ENCODE measurements at regions not wholly inside any gene's neighbourhood (a gene's known extent, or its start where the extent isn't known, plus 50 kb on each side); places are given as distances from the start of the nearest gene placed in this dataset.

DNA sequence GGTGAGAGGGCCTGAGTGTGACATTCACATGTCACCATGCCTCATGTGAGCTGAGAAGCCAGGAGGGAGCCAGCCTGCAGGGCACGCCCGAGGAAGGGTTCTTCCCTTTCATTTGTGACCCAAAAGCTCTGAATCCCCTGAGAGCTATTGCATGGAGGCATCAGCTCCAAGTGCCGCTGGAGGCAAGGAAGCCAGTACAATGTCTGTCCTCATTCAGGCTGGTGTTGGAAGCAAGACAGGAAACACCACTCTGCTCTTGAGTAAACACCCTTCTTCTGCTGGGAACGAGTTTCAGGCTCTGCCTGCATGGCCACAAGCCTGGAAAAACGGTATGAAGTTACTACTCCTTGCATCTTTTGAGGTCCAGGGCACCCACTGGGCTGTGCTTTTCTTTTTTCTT is 83.8 kb upstream of the LARGE1 start:
- peaks cover 23% of the 10 kb centered on the region for H3K9me3 Mint-ChIP-seq
- ChIA-PET CTCF (no interaction called here), POLR2A (no interaction called here)
- H3K27me3 Mint-ChIP-seq, result no peaks in the 10 kb centered on the region
- H3K4me1 Mint-ChIP-seq, result no peaks in the 10 kb centered on the region
- no peak for DNase-seq
- H3K36me3 Mint-ChIP-seq (ENCODE audit: low read depth), result no peaks in the 10 kb centered on the region
- no peak overlapping the region for H3K4me3 Mint-ChIP-seq
- H3K27ac Mint-ChIP-seq, result no peak overlapping the region

DNA sequence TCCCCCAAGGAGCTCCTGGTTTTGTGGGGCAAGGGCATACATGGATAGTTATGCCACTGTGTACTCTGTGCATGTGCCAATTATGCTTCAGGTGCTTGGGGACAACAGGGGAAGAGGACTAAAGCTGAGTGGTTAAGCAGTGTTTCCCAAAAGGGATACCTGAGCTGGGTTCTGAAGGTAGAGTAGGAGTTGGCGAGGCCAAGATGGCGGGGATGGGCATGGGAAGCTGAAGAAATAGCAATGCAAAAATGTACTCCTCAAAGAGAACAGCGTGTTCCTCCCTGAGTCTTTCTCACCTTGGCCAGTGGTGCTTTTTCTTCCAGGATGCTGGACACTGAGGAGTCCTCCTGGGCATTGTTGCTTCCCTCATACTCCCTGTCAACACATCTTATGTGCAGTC is 90.0 kb upstream of the LARGE1 start:
- no peak for DNase-seq
- no peaks in the 10 kb centered on the region for H3K4me1 Mint-ChIP-seq
- ChIA-PET POLR2A (no interaction called here), CTCF (no interaction called here)
- H3K27ac Mint-ChIP-seq, result no peak overlapping the region
- peaks cover 32% of the 10 kb centered on the region for H3K9me3 Mint-ChIP-seq
- H3K4me3 Mint-ChIP-seq, result no peak overlapping the region
- no peaks in the 10 kb centered on the region for H3K36me3 Mint-ChIP-seq (ENCODE audit: low read depth)
- no peaks in the 10 kb centered on the region for H3K27me3 Mint-ChIP-seq

DNA sequence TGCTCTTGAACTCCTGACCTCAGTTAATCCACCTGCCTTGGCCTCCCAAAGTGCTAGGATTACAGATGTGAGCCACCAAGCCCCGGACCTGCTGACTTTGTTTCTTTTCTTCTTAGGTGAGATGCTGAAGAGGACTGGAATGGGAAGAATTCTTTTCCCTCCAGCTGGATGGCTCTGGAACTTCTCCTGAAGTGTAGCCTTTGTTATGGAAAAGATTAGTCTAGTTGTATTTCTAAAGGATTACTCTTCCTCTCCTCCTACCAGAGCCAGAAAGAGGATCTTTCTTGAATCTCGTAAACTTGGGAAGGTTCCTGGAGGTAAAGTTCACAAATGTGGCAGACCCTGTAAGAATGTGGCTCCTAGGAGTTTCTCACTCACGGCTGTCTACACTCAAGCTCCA is 95.4 kb upstream of the LARGE1 start:
- H3K36me3 Mint-ChIP-seq (ENCODE audit: low read depth), result no peaks in the 10 kb centered on the region
- no peak overlapping the region for H3K4me3 Mint-ChIP-seq
- POLR2A ChIA-PET, result no interaction called here
- H3K27ac Mint-ChIP-seq, result no peak overlapping the region
- CTCF ChIA-PET, result no interaction called here
- no peak for DNase-seq
- H3K27me3 Mint-ChIP-seq, result no peaks in the 10 kb centered on the region
- no peaks in the 10 kb centered on the region for H3K4me1 Mint-ChIP-seq
- peaks cover 27% of the 10 kb centered on the region for H3K9me3 Mint-ChIP-seq

DNA sequence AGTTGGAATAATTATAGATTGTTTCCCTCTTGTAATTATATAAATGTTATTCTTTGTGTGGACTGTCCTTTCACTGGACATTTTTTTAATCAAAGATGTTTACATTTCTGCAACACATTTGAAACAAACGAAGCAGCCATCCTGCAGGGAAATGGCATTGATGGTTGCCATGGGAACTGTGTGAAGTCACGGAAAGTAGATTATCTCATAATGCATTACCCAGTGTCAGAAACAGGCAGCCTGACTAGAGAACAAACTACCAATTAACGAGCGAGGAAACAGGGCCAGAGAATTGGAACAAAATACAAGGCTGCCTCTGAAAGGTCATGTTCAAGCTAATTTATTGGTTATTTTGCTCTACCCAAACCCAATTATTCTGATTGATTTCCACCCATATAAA is 96.9 kb upstream of the LARGE1 start:
- no peaks in the 10 kb centered on the region for H3K27me3 Mint-ChIP-seq
- CTCF ChIA-PET, result interaction anchor here (0.6 kb wide), 1 partner anchor 1988 kb away, joined by 3 read pairs; no protein-coding TSS in a partner anchor
- no peak overlapping the region for H3K4me3 Mint-ChIP-seq
- DNase-seq, result no peak
- no peaks in the 10 kb centered on the region for H3K36me3 Mint-ChIP-seq (ENCODE audit: low read depth)
- H3K27ac Mint-ChIP-seq, result no peak overlapping the region
- H3K9me3 Mint-ChIP-seq, result peaks cover 20% of the 10 kb centered on the region
- H3K4me1 Mint-ChIP-seq, result no peaks in the 10 kb centered on the region
- POLR2A ChIA-PET, result no interaction called here

DNA sequence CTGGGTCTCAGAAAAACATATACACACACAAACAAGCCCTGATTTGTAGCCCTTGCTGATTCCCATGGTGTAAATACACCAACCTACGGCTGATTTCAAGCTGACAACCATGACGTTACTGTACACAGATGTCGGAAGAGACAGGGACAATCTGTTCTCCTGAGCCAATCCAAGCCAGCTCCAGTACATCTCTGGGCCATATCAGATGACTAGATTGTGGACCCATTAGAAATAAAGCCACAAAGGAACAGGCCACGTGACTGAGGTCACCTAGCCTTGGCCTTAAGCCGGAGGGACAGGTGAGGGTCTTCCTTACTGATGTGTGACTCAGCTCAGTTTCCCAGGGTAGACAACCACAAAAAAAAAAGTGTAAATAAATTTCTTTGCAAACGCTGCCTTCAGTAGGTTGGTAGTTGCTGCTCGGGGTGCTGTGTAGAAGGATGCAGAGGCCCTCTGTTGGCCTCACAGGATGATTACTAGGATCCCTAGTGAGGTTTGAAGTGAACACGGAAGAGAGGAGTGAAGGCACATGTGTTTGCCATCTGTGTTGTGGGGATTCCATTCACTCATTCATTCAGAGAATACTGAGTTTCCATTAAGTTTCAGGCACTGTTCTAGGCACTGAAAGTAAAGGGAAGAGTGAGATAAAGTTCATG is 99.0 kb upstream of the LARGE1 start:
- ChIA-PET CTCF (no interaction called here), POLR2A (no interaction called here)
- H3K4me1 Mint-ChIP-seq, result no peaks in the 10 kb centered on the region
- H3K36me3 Mint-ChIP-seq (ENCODE audit: low read depth), result no peaks in the 10 kb centered on the region
- H3K27me3 Mint-ChIP-seq, result no peaks in the 10 kb centered on the region
- H3K9me3 Mint-ChIP-seq, result peaks cover 18% of the 10 kb centered on the region
- no peak for DNase-seq
- no peak overlapping the region for H3K4me3 Mint-ChIP-seq
- no peak overlapping the region for H3K27ac Mint-ChIP-seq

DNA sequence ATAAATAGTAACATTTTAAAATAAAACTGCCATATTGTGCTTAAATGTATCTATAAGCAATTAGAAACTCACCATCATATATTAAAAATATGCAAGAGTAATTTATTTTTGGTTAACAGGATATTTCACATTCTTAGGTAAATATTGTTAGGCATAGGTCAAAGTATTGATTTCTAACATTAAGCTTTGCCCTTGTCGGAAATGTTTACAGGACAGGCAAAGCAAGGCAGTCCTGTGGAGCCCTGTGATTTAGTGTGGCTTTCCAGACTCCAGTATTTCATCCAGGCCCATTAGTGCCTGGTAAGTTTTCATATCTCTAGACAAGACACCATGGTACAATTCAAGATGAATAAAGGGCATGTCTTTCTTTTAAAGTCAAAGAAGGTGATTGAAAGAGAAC is 114.9 kb upstream of the LARGE1 start:
- CTCF ChIA-PET, result no interaction called here
- DNase-seq, result no peak
- H3K9me3 Mint-ChIP-seq, result peaks cover 8% of the 10 kb centered on the region
- no peaks in the 10 kb centered on the region for H3K27me3 Mint-ChIP-seq
- no peak overlapping the region for H3K27ac Mint-ChIP-seq
- no peaks in the 10 kb centered on the region for H3K36me3 Mint-ChIP-seq (ENCODE audit: low read depth)
- POLR2A ChIA-PET, result no interaction called here
- no peak overlapping the region for H3K4me3 Mint-ChIP-seq
- H3K4me1 Mint-ChIP-seq, result no peaks in the 10 kb centered on the region

DNA sequence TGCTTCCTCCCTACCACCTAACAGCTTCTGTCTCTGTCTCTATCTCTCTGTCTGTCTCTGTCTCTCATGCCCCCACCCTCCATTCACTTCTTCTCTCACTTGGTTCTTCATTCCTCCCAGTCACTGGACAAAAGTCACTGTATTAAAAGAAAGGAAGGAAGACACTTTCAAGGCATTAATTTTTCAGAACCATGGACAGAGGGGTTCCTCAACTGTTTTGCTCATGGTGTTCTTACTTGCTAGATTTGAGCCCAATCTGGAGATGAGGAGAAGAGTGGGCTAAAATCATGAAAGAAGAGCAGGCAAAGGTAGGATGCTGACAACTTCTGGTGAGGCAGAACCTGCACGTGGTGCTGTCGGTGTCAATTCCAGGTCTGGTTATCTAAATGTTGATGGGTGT is 116.7 kb upstream of the LARGE1 start:
- no peak overlapping the region for H3K27ac Mint-ChIP-seq

DNA sequence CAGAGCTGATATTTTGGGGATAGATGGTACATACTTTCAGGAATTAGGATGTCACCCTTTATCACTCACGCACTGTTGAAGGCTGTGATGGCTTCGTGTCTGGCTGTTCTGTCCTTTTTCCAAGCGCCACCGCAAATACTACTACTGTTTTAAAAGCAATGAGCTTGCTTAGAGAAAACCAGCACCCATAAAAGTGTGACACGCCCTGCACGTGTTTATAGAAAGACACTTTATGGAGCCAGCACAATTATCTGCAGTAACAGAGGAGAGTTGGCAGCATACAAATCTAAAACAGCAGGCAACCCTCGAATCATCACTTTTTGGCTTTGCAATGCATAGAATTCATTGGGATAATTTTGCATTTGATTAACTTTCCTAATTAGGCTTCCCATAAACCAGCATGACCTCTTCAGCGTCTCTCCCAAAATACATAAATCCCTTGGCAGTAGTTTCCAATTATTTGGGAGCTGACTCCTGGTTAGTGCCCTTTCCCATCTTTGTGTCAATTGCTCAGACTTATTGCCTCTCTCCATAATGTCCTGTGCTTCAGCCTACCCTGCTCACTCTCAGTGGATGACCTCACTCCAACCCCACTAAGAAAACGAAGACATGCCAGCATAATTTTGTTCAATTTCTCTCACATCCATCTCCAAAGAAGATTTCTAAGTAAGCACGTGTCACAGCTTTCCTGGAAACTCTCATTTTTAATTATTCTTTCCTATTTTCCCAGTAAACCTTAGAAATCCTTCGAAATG is 118.7 kb upstream of the LARGE1 start:
- ChIA-PET POLR2A (no interaction called here), CTCF (no interaction called here)
- no peak for DNase-seq
- H3K4me3 Mint-ChIP-seq, result no peak overlapping the region
- H3K27ac Mint-ChIP-seq, result no peak overlapping the region
- no peaks in the 10 kb centered on the region for H3K27me3 Mint-ChIP-seq
- H3K36me3 Mint-ChIP-seq (ENCODE audit: low read depth), result no peaks in the 10 kb centered on the region
- H3K4me1 Mint-ChIP-seq, result no peaks in the 10 kb centered on the region
- peaks cover 10% of the 10 kb centered on the region for H3K9me3 Mint-ChIP-seq

More for the DNA sequence above, 116.7 kb upstream of the LARGE1 start:
- no peaks in the 10 kb centered on the region for H3K4me1 Mint-ChIP-seq
- DNase-seq, result no peak
- ChIA-PET CTCF (no interaction called here), POLR2A (no interaction called here)
- no peaks in the 10 kb centered on the region for H3K36me3 Mint-ChIP-seq (ENCODE audit: low read depth)
- H3K9me3 Mint-ChIP-seq, result peaks cover 10% of the 10 kb centered on the region
- H3K4me3 Mint-ChIP-seq, result no peak overlapping the region
- H3K27me3 Mint-ChIP-seq, result no peaks in the 10 kb centered on the region

DNA sequence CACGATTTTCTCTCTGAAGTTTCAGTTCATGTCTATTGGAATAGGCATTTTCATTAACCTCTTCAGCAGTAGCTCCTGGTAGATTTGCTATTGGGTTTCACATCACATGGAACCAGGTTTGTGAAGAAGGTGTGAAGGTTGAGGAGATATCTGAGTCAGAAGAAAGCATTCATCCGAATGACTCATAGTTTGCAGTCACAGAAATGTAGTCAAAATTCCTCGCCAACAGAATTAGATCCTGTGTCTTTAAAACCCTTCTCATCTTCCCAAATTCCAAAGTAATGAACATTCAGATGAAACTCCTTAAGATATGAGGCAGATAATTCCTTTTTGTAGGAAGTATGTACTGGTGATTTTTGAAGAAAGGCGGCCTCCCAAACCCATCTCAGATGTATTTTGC is 125.0 kb upstream of the LARGE1 start:
- H3K36me3 Mint-ChIP-seq (ENCODE audit: low read depth), result no peaks in the 10 kb centered on the region

DNA sequence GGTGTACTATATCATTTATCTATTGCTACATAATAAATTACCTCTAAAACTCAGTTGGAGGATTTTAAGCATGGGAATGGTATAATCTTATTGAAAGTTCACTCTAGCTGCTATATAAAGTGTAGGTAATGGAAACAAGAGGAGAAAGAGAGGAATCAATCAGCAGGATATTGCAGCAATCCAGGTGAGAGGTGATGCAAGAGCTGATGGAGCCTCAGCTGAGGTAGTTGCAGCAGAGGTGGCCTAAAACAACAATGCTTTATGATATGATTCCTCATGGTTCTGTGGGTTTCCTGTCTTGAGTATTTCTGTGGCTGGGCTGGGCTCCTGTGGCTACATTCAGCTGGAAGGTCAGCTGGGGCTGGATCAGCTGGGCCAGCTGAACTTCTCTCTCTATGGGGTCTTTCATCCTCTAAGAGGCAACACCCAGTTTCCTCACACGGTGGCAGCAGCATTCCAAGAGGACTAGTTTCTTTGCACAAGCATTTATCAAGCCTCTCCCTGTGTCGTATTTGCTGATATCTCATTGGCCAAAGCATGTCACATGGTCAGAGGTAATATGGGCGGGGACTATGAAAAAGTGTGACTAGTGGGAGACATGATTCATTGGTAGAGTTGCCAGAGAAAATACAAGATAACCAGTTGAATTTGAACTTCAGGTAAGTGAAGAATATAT is 135.4 kb upstream of the LARGE1 start:
- Mint-ChIP-seq H3K27me3 (no peaks in the 10 kb centered on the region), H3K36me3 (ENCODE audit: low read depth) (no peaks in the 10 kb centered on the region), H3K4me3 (no peak overlapping the region), H3K27ac (no peak overlapping the region), H3K9me3 (peaks cover 18% of the 10 kb centered on the region), H3K4me1 (no peaks in the 10 kb centered on the region)
- DNase-seq, result no peak
- ChIA-PET CTCF (no interaction called here), POLR2A (no interaction called here)

More for the DNA sequence above, 125.0 kb upstream of the LARGE1 start:
- ChIA-PET CTCF (interaction anchor here (1.0 kb wide), 1 partner anchor 15 kb away, joined by 3 read pairs; no protein-coding TSS in a partner anchor), POLR2A (no interaction called here)
- H3K4me1 Mint-ChIP-seq, result no peaks in the 10 kb centered on the region
- H3K27ac Mint-ChIP-seq, result no peak overlapping the region
- H3K9me3 Mint-ChIP-seq, result peaks cover 8% of the 10 kb centered on the region
- DNase-seq, result no peak
- H3K27me3 Mint-ChIP-seq, result no peaks in the 10 kb centered on the region
- no peak overlapping the region for H3K4me3 Mint-ChIP-seq

DNA sequence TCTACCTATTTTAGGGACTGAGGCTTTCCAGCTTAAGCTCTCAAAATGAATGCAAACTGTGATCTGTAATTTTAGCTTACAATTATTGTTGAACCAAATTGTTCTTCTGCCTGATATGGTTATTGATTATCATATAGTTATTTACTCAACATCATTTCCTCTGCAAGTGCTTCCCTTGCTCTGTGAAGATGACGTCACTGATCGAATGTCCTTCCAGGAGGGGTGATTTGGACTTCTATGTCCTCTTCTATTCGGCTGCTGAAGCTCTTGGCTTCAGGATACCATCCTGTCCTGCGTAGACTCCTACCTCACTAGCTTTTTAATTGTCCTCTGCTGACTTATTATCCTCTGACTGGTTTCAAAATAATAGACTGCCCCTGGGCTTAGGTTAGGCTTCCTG is 137.4 kb upstream of the LARGE1 start:
- H3K36me3 Mint-ChIP-seq (ENCODE audit: low read depth), result no peaks in the 10 kb centered on the region
- H3K27ac Mint-ChIP-seq, result no peak overlapping the region
- no peaks in the 10 kb centered on the region for H3K27me3 Mint-ChIP-seq
- peaks cover 18% of the 10 kb centered on the region for H3K9me3 Mint-ChIP-seq
- CTCF ChIA-PET, result no interaction called here
- no peaks in the 10 kb centered on the region for H3K4me1 Mint-ChIP-seq
- H3K4me3 Mint-ChIP-seq, result no peak overlapping the region
- POLR2A ChIA-PET, result no interaction called here
- DNase-seq, result no peak

DNA sequence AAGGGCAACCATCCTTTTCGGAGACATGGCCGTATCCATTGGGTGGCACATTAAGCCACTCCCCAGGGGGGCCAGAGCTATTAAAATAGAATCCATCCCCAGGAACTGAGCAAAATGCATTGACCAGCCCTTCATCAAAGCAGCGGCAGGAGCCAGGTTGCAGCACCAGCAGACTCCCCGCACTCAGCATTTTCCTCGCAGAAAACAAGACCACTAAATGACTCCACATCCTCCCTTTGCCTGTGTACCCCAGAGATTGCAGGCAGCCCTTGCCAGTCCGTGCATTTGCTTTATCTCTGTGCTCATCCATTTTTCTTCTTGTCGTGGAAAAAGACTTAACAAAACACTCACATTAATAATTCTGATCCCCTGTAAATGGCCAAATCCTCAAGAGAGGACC is 144.4 kb upstream of the LARGE1 start:
- POLR2A ChIA-PET, result no interaction called here
- Mint-ChIP-seq H3K27ac (no peak overlapping the region), H3K9me3 (peaks cover 8% of the 10 kb centered on the region)

DNA sequence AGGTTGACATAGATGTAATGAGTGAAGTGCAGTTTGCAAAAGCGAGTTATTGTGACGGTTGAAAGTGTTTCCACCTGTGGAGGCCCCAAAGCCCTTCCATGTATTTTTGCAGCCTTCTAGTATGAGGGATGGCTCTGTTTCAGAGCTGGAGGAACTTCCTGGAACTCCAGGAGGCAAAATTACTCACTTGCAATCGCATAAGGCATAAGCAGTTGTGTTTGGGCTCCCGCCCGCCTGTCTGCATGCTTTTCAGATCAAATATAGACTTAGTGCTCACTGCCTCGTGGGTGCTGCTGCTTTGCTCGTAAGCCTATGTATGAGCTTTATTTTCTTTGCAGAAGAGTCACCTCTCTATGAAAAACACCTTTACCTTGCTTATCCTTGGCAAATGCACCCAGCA is 146.8 kb upstream of the LARGE1 start:
- CTCF ChIA-PET, result no interaction called here

More for the DNA sequence above, 144.4 kb upstream of the LARGE1 start:
- no peaks in the 10 kb centered on the region for H3K4me1 Mint-ChIP-seq
- DNase-seq, result no peak
- no peaks in the 10 kb centered on the region for H3K36me3 Mint-ChIP-seq (ENCODE audit: low read depth)
- no peak overlapping the region for H3K4me3 Mint-ChIP-seq
- H3K27me3 Mint-ChIP-seq, result no peaks in the 10 kb centered on the region
- CTCF ChIA-PET, result no interaction called here

More for the DNA sequence above, 146.8 kb upstream of the LARGE1 start:
- POLR2A ChIA-PET, result no interaction called here
- peaks cover 13% of the 10 kb centered on the region for H3K9me3 Mint-ChIP-seq
- H3K36me3 Mint-ChIP-seq (ENCODE audit: low read depth), result no peaks in the 10 kb centered on the region
- no peak overlapping the region for H3K27ac Mint-ChIP-seq
- no peaks in the 10 kb centered on the region for H3K27me3 Mint-ChIP-seq
- H3K4me3 Mint-ChIP-seq, result no peak overlapping the region
- H3K4me1 Mint-ChIP-seq, result no peaks in the 10 kb centered on the region
- DNase-seq, result no peak

All from activated CD4-positive, alpha-beta T cell treated with anti-CD3 and anti-CD28 coated beads, Interleukin-2, amount 10 ng/mL, durations not matched to agents 7 days and 5 days (primary cell).